Tibial artery (tissue), 4 donors: ENCODE measurements at regions not wholly inside any gene's neighbourhood (a gene's known extent, or its start where the extent isn't known, plus 50 kb on each side); places are given as distances from the start of the nearest gene placed in this dataset.

ENCODE experiments used
- DNase-seq, 2 donors: peaks; one replicate each; pipeline ENCODE4 v3.0.0-alpha.2; 2019
- H3K27ac ChIP-seq, 2 donors: fragments of 200-600 bp; sonication (generic) in 1 of 2; 1 replicate in 1 of 2; 2 replicates in 1 of 2; pipeline ENCODE4 v1.5.1; 2018 to 2019; ENCODE audit warnings: mild to moderate bottlenecking in 1 of 2
- H3K27me3 ChIP-seq, 2 donors: fragments of 200-600 bp; sonication (generic) in 1 of 2; one replicate each; pipeline versions ENCODE4 v1.5.1 to v1.6.0; 2016 to 2019
- H3K36me3 ChIP-seq, 3 donors: fragments of 200-600 bp; sonication (generic) in 2 of 3; one replicate each; pipeline ENCODE4 v1.5.1; 2016 to 2019; ENCODE audit warnings: mild to moderate bottlenecking in 2 of 3
- H3K4me1 ChIP-seq, 4 donors: fragments of 200-600 bp; sonication (generic) in 2 of 4; 1 replicate in 3 of 4; 2 replicates in 1 of 4; pipeline ENCODE4 v1.5.1; 2016 to 2019
- H3K4me3 ChIP-seq, 2 donors: fragments of 200-600 bp; sonication (generic) in 1 of 2; 1 replicate in 1 of 2; 2 replicates in 1 of 2; pipeline ENCODE4 v1.5.1; 2018 to 2019; ENCODE audit warnings: mild to moderate bottlenecking in 2 of 2
- H3K9me3 ChIP-seq, 3 donors: fragments of 200-600 bp; sonication (generic) in 1 of 3; one replicate each; pipeline ENCODE4 v1.5.1; 2016 to 2019
- CTCF ChIP-seq, 2 experiments: fragments of 200-600 bp in 1 of 2; fragments of 450-650 bp in 1 of 2; IDR thresholded peaks; one replicate each; pipeline ENCODE4 v1.5.1; 2017 to 2019; ENCODE audit warnings: antibody characterized with exemption in 2 of 2, mild to moderate bottlenecking in 1 of 2, moderate library complexity in 1 of 2
- intact Hi-C: fragments of 100-400 bp; cut with DNase I; formaldehyde crosslinking; loops from one replicate; pipeline ENCODE4 v1.15.0; 2023; ENCODE audit warnings: low total_unique reads

- Histone ChIP-seq H3K9me3 (no peaks in the 10 kb centered on the region), H3K27me3 (no peaks in the 10 kb centered on the region), H3K27ac (no peak overlapping the region), H3K4me3 (no peak overlapping the region), H3K36me3 (no peaks in the 10 kb centered on the region), H3K4me1 (no peaks in the 10 kb centered on the region)
- intact Hi-C loops: no loop called here
- DNase-seq: no peak
- no peak for TF ChIP-seq CTCF (IDR thresholded peaks at IDR 0.05)
Measured at GRCh38 chr12:44961887-44962286, 85.8 kb upstream of the NELL2 start.

- Histone ChIP-seq H3K4me3 (no peak overlapping the region), H3K4me1 (no peaks in the 10 kb centered on the region), H3K9me3 (no peaks in the 10 kb centered on the region), H3K27me3 (no peaks in the 10 kb centered on the region), H3K36me3 (no peaks in the 10 kb centered on the region), H3K27ac (no peak overlapping the region)
- no peak for TF ChIP-seq CTCF (IDR thresholded peaks at IDR 0.05)
- DNase-seq: no peak
- intact Hi-C loops: no loop called here
Measured at GRCh38 chr12:44960856-44961255, 84.7 kb upstream of the NELL2 start.

DNA sequence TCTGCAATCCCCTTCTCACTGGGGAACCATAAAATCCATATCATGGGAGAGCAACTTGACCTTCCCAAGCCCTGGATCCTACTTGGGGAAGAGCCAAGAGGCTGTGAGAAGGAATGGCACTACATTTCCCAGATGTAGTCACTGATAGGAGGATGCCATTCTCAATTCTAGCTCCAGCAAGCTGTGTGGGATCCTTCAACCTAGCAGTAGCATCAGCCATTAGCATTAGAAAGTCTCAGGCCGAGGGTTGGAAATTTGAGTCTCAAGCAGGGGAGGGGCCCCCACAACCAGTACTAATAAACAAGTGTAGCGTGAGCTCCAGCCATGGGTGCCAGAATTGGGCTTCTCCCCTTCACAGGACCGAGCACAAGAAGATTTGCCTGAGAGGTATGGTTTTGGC lies 84.3 kb upstream of the NELL2 start:
- DNase-seq: no peak
- TF ChIP-seq CTCF (IDR thresholded peaks at IDR 0.05): no peak
- Histone ChIP-seq H3K4me3 (no peak overlapping the region), H3K27ac (no peak overlapping the region), H3K9me3 (no peaks in the 10 kb centered on the region), H3K27me3 (no peaks in the 10 kb centered on the region), H3K4me1 (no peaks in the 10 kb centered on the region), H3K36me3 (no peaks in the 10 kb centered on the region)
- intact Hi-C loops: no loop called here

GRCh38 chr12:44947163-44947562 lies 71.0 kb upstream of the NELL2 start:
- Histone ChIP-seq H3K4me1 (no peaks in the 10 kb centered on the region), H3K4me3 (no peak overlapping the region), H3K36me3 (no peaks in the 10 kb centered on the region), H3K27ac (no peak overlapping the region), H3K9me3 (no peaks in the 10 kb centered on the region), H3K27me3 (no peaks in the 10 kb centered on the region)
- intact Hi-C loops: no loop called here
- no peak for TF ChIP-seq CTCF (IDR thresholded peaks at IDR 0.05)
- DNase-seq: no peak

DNA sequence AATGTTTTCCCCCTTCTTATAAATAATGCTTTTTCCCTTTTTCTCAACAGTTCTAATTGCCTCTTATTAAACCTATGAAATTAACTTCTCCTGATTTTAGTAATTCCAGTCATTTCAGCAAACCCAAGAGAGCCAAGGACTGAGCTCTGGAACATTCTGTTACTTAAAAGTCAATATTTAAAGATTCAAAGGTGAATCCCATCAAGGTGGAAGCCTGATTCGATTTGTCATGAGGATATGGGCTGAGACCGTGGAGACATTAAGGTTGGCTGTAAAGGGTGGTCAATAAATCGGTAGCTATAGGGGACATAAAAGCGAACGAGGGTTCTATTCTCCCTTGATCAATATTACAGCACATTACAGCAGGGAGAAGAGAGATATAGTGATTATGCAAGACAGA lies 66.6 kb upstream of the NELL2 start:
- Histone ChIP-seq H3K27ac (no peak overlapping the region), H3K36me3 (no peaks in the 10 kb centered on the region), H3K4me3 (no peak overlapping the region), H3K4me1 (no peaks in the 10 kb centered on the region), H3K27me3 (no peaks in the 10 kb centered on the region), H3K9me3 (no peaks in the 10 kb centered on the region)
- no peak for DNase-seq
- intact Hi-C loops: no loop called here
- TF ChIP-seq CTCF (IDR thresholded peaks at IDR 0.05): no peak

GRCh38 chr12:44930972-44931600 lies 55.0 kb upstream of the NELL2 start:
- TF ChIP-seq CTCF (IDR thresholded peaks at IDR 0.05): peak; percentile 38 to 58
- DNase-seq: no peak
- H3K27me3 ChIP-seq: no peaks in the 10 kb centered on the region

More at GRCh38 chr12:44930972-44931600, 55.0 kb upstream of the NELL2 start:
- Histone ChIP-seq H3K27ac (no peak overlapping the region), H3K9me3 (no peaks in the 10 kb centered on the region), H3K4me1 (no peaks in the 10 kb centered on the region), H3K36me3 (no peaks in the 10 kb centered on the region), H3K4me3 (no peak overlapping the region)
- intact Hi-C loops: no loop called here
